Activated CD4-positive, alpha-beta T cell treated with anti-CD3 and anti-CD28 coated beads, Interleukin-2, Interleukin-4, amounts not matched to agents 100 ng/mL and 50 ng/mL, durations not matched to agents 16 hours and 8 hours (primary cell): ENCODE measurements at regions not wholly inside any gene's neighbourhood (a gene's known extent, or its start where the extent isn't known, plus 50 kb on each side); places are given as distances from the start of the nearest gene placed in this dataset.
A peak's percentile ranks its signal among the peaks of the same experiment; 100 is the strongest.
"Not testable (repeated sequence)": the region's sequence is repeated elsewhere in the genome, so short reads cannot be mapped to it uniquely, and the experiment has no call there.

Experiments
- DNase-seq: peaks from one replicate; pipeline ENCODE4 v3.0.0-alpha.2; 2020; ENCODE audit warnings: low spot score

GRCh38 chr5:53733853-53734252 lies 173.4 kb downstream of the NDUFS4 start:
- no peak for DNase-seq

GRCh38 chr5:53738105-53738504 lies 177.7 kb downstream of the NDUFS4 start:
- no peak for DNase-seq

GRCh38 chr5:53739111-53739510 lies 178.7 kb downstream of the NDUFS4 start:
- DNase-seq, result no peak

- DNase-seq, result no peak
Observed at GRCh38 chr5:53749621-53750020, 189.2 kb downstream of the NDUFS4 start.

GRCh38 chr5:53752282-53752681 lies 191.8 kb downstream of the NDUFS4 start:
- not testable (repeated sequence) for DNase-seq

- no peak for DNase-seq
Observed at GRCh38 chr5:53766673-53767072, 206.2 kb downstream of the NDUFS4 start.

- DNase-seq, result peak; percentile 33
Observed at GRCh38 chr5:53777864-53778618, 217.6 kb downstream of the NDUFS4 start.

GRCh38 chr5:53779541-53779981 lies 219.1 kb downstream of the NDUFS4 start:
- DNase-seq, result peak; percentile 36

- no peak for DNase-seq
Observed at GRCh38 chr5:53782620-53783019, 222.2 kb downstream of the NDUFS4 start.

- no peak for DNase-seq
Observed at GRCh38 chr5:53783624-53784228, 223.3 kb downstream of the NDUFS4 start.

- DNase-seq, result no peak
Observed at GRCh38 chr5:53784596-53784995, 224.2 kb downstream of the NDUFS4 start.

GRCh38 chr5:53785924-53786323 lies 225.5 kb downstream of the NDUFS4 start:
- no peak for DNase-seq

GRCh38 chr5:53790026-53790425 lies 229.6 kb downstream of the NDUFS4 start:
- DNase-seq, result no peak

GRCh38 chr5:53792338-53792737 lies 231.9 kb downstream of the NDUFS4 start:
- DNase-seq, result no peak

GRCh38 chr5:53799644-53800043 lies 239.2 kb downstream of the NDUFS4 start:
- not testable (repeated sequence) for DNase-seq

GRCh38 chr5:53808392-53808791 lies 248.0 kb downstream of the NDUFS4 start:
- DNase-seq, result not testable (repeated sequence)

- DNase-seq, result no peak
Observed at GRCh38 chr5:53814819-53815218, 254.4 kb downstream of the NDUFS4 start.

GRCh38 chr5:53815471-53815870 lies 255.0 kb downstream of the NDUFS4 start:
- no peak for DNase-seq

- no peak for DNase-seq
Observed at GRCh38 chr5:53817183-53817582, 256.7 kb downstream of the NDUFS4 start.

- no peak for DNase-seq
Observed at GRCh38 chr5:53819482-53819881, 259.0 kb downstream of the NDUFS4 start.

GRCh38 chr5:53820119-53820801 lies 259.8 kb downstream of the NDUFS4 start:
- DNase-seq, result no peak

GRCh38 chr5:53820802-53821171 lies 260.3 kb downstream of the NDUFS4 start:
- no peak for DNase-seq

- no peak for DNase-seq
Observed at GRCh38 chr5:53825016-53825415, 264.6 kb downstream of the NDUFS4 start.
